GM19463 (cell line): ENCODE measurements at regions not wholly inside any gene's neighbourhood (a gene's known extent, or its start where the extent isn't known, plus 50 kb on each side); places are given as distances from the start of the nearest gene placed in this dataset.

ENCODE experiments used
- ATAC-seq: cut with Tn5 transposase; IDR thresholded peaks from one replicate; pipeline ENCODE4 v1.9.1; 2021; ENCODE audit warnings: mild to moderate bottlenecking, moderate library complexity; ENCODE audit not compliant: unreplicated experiment

DNA sequence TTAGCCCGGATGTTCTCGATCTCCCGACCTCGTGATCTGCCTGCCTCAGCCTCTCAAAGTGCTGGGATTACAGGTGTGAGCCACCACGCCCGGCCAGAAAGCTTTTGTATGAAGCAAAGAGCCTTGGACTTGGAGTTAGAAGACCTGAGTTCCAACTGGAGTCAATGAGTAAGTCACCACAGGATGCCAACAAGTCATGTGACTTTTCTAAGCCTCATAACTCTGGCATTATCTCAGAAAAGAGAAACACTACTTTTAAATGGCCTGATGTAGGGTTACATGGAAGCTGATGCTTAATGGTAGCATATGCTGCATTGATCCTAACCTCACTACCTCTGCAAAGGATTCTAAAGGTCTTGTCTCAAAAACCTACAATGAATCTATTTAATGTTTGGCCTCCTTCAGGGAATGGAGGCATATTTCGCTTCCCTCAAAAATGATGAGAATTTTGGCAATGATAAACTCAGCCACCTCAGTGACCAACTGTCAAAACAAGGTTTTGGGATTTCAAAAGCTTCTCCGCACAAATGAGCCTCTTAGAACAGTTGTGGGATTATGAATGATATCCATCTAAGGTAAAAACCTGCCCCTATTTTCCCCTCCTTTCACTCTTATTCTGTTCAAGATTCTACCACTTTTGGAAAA lies 236.8 kb downstream of the ACTL7B start:
- ATAC-seq: no peak

GRCh38 chr9:108617676-108618075 lies 238.1 kb downstream of the ACTL7B start:
- ATAC-seq: no peak

- no peak for ATAC-seq
Observed at GRCh38 chr9:108615152-108615551, 240.6 kb downstream of the ACTL7B start.

DNA sequence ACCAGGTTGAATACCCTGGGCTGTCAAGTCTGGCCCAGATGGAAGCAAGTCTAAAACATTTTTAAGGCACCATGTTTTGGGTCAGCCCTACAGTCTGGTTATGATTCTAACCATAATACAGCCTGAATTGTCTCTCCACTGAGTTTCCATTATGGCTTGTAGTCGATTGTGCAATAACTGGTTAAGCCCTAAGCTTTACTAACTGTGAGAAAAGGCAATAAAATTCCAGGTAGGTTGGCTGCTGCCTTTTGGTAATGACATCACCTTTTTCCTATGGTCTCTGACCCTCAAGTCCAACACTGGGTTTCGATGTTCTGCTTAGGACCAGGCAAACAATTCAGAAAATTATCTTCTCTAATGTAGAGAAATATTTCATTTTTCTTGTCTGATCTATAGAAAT lies 243.3 kb downstream of the ACTL7B start:
- no peak for ATAC-seq

DNA sequence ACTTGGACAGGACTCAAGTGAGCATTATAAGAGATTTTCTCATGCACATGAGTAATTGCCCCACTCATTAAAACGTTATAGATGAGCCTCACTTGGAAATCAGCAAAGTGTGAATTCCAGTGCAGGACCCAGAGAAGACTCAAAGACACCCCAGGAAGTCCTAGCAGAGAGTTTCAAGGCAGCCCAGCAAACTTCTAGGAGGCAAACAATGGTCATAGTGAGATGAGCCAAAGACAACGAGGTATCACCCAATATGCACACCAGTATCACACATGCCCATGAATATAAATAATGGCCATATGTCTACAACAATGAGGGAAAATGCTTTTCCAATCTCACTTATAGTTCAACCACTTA lies 245.9 kb downstream of the ACTL7B start:
- no peak for ATAC-seq

GRCh38 chr9:108609227-108609896 lies 246.4 kb downstream of the ACTL7B start:
- ATAC-seq: no peak

DNA sequence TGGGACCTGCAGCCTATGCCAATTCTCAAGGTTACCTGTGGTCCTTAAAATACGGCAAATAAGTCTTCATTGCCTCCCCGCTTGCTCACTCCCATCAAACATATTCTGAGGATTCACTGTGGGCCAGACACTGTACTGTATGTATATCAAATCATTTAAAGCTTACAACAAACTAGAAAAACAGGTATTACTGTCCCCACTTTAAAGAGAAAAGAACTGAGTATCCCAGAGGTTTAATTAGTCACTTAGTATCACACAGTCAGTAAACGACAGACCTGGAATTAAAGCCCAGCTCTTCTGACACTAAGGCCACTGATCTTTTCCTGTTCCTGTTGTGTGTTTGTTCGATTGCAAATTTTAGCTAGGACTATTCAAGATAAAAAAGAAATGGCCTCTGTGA lies 248.2 kb downstream of the ACTL7B start:
- no peak for ATAC-seq

GRCh38 chr9:108606401-108606800 lies 249.4 kb downstream of the ACTL7B start:
- no peak for ATAC-seq

DNA sequence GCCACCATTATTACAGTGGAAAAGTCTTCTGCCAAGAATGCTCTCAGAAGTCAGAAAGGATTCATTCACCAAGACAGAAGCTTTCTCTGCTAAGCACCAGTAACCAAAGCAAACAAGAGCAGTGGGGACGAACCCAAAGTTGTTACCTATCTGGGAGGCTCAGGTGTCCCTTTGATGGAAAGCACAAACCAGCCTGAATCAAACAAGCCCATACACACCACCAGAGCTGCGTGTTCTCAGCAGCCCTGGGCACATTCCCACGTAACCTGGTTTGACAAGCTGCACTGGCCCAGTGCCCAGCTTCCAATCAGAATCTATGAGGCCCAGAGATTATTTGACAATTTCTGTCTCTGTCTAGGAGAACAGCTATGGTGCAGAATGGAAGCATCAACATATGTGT lies 252.6 kb downstream of the ACTL7B start:
- no peak for ATAC-seq

DNA sequence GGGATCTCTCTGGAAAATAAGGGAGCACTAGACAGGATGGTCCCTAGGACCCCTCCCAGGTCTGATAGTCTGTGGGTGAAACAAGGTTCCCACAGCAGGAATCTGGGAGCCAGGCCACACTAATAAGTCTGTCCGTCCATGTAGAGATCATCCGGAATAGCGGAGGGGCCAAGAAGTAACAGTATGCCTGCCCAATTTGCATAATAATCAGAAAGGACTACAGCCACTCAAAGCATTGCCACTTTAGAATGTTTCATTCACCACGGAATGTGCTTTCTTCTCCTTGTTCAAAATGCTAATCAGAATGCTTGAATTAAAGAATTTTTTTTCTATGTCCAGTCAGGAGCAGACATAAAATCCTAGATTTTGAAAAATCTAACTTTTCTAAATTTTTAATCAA lies 254.9 kb downstream of the ACTL7B start:
- ATAC-seq: no peak

DNA sequence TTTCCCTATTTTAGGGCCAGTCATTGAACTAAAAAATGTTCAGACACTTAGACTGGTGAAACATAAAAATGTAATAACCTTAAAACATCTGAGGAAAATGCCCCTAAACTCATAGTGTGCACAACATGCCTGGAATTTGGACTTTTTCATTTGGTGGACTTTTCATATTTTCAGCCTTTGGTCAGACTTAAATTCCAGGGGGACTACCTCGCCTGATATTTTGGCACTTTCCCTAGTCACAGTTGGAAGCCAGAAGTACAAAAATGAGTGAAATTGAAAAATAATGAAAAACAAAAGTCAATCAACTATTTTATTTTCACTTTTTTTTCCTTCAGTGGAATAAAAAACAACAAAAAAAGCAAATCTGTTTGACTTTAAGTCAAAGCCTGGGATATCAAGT lies 256.2 kb downstream of the ACTL7B start:
- no peak for ATAC-seq

DNA sequence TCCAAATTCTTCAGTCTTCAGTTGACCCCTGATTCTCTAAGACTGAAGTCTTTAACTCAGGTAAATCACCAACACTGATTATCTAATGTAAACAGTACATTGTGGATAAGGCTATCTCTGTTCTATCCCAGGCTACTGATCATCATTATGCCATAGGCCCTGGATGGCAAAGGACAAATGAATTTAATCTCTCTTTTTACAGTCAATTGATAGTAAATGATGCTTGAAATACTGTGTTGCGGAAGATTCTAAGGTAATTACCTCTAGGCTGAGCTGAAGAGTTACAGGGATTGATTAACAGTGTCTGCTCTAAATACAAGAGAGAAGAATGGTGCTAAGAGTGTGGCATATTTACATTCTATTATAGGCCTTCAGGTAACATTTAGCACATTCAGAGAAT lies 264.7 kb downstream of the ACTL7B start:
- ATAC-seq: no peak

GRCh38 chr9:108588246-108588645 lies 267.5 kb downstream of the ACTL7B start:
- ATAC-seq: no peak

- ATAC-seq: no peak
Observed at GRCh38 chr9:108586471-108587139, 269.2 kb downstream of the ACTL7B start.

GRCh38 chr9:108584860-108585259 lies 270.9 kb downstream of the ACTL7B start:
- no peak for ATAC-seq

DNA sequence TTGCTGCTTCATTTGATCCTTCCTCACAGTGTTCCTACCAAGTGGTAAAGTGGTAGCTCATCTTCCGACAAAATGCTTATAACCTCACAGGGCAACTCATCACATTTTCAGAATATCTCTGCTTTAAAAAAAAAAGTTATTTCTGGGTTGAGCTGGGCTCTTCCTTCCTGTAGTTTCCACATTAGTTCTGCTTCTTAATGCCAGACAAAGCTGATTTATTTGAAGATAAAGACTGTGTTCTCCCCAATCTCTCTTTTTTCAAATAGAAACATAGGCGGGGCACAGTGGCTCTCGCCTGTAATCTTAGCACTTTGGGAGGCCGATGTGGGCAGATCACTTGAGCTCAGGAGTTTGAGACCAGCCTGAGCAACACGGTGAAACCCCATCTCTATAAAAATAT lies 273.1 kb downstream of the ACTL7B start:
- no peak for ATAC-seq

DNA sequence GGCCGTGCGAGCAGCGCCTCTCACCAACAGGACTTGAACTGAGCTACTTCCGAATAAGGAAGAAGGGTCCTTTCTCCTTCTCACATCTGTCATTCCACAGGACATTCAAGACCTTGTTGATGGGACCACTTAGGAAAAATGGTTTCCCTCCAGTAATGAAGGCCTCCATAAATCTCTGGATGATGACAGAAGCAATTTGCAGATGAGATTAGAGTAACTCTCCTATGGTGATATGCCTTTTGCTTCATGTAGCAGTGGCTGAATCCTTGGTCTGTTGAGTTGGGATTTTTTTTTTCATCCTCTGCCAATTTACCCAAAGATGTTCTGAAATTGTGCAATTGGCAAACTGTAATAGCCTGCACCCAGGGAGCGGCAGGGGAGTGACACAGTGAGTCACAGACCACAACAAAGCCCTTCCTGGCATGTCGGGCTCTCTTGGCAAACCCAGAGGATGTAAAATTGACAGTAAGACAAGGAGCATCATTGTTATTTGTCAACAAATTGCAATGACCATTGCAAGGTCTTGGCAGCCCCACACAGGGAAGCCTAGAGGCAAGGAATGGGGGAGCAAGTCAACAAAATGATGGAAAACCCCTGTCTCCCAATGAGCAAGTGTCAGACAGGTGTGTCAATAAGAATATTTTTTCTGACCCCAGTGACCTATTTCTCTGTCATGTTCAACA lies 275.9 kb downstream of the ACTL7B start:
- no peak for ATAC-seq

DNA sequence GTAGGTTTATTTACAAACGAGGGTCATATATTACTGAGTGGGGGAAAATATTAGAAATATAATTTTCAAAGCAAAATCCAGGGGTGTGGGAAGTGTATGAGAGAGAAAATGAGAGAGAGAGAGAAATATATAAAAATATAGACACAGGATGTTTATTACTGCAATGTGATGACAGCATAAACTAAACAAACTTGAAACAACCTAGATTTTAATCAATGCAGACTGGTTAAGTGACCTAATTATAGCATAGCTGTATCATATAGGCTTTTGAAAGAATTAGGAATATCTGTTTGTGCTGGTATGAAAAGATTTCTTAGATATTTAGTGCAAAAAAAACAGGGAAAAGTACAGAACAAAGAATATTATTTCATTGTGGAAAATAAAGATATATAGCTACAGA lies 280.5 kb downstream of the ACTL7B start:
- no peak for ATAC-seq

GRCh38 chr9:108569624-108570023 lies 286.2 kb downstream of the ACTL7B start:
- ATAC-seq: no peak

DNA sequence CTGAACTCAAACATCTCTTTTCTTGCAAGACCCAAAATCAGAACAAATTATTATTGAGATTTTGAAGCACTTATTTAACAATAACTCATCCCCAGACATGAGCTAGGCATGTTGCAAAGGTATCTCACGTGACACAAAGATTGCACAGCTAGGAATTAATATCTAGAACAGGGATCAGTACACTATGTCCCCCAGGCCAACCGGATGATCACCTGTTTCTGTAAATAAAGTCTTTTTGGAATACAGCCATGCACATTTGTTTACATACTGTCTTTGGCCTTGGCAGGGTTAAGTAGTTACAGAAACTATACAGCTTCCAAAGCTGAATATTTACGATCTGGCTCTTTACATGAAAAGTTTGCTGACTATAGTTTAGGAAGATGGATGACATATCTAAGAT lies 287.7 kb downstream of the ACTL7B start:
- no peak for ATAC-seq

DNA sequence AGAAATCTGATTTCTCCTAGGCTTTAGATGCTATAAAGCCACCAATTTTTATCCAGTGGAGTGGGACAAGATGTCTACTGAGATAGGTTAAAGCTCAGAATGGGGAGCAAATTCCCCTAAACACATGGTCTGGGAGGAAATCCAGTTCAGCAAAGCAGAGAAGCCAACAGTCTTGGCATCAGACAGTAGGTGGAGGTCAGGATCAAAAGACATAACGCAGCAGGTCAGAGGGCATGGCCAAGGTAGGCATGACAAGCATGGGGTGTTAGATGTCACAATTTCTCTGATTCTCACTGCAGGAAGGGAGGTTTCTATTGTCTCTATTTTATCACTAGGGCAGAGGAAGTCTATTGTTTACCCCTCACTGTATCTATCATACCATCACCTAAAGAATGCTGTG lies 288.2 kb downstream of the ACTL7B start:
- no peak for ATAC-seq
